ENCODE measurements at regions not wholly inside any gene's neighbourhood (a gene's known extent, or its start where the extent isn't known, plus 50 kb on each side); places are given as distances from the start of the nearest gene placed in this dataset.

GRCh38 chr1:238302646-238303045, 411.9 kb upstream of the ZP4 start:
- Mint-ChIP-seq H3K4me3 (no peak overlapping the region), H3K27ac (no peak overlapping the region)

DNA sequence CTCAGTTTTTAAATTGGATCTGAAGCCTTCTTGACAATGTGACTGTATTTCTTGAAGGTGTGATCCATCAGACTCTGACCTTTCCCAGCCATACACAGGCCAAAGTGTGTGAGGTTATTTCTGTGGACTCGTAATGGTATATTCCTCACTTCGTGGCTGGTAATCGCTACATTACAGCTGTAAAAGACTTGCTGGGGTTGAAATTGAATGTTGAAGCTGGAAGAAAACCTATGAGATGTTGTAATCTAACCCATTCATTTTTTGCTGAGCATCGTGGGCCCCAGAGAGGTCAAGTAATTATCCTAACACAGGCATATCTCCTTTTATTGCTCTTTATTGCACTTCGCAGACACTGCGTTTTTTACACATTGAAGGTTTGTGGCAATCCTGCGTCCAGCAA, 405.6 kb upstream of the ZP4 start:
- no peaks in the 10 kb centered on the region for H3K27me3 ChIP-seq (ENCODE audit: control insufficient read depth, insufficient read depth, low read length)
- H3K36me3 ChIP-seq (ENCODE audit: control insufficient read depth, insufficient read depth, low read length): no peaks in the 10 kb centered on the region
- no peaks in the 10 kb centered on the region for H3K4me1 Mint-ChIP-seq
- no peaks in the 10 kb centered on the region for H3K36me3 Mint-ChIP-seq
- H3K27me3 Mint-ChIP-seq: no peaks in the 10 kb centered on the region
- H3K4me3 ChIP-seq (ENCODE audit: low read depth, low read length): no peak overlapping the region
- no peak overlapping the region for H3K27ac Mint-ChIP-seq
- no peaks in the 10 kb centered on the region for H3K9me3 ChIP-seq (ENCODE audit: control insufficient read depth in 2 of 2, low read length in 2 of 2)
- H3K27ac ChIP-seq (ENCODE audit: insufficient read depth, low read length, poor library complexity, severe bottlenecking): no peak overlapping the region
- peaks cover under 1 to 21% (median 8%) of the 10 kb centered on the region in 7 donors for H3K9me3 Mint-ChIP-seq
- DNase-seq (no peak), ATAC-seq (ENCODE audit: low read depth in 2 of 2) (no peak)
- no peaks in the 10 kb centered on the region for H3K4me1 ChIP-seq (ENCODE audit: control insufficient read depth, insufficient read depth, low read length, poor library complexity, severe bottlenecking)
- H3K4me3 Mint-ChIP-seq: no peak overlapping the region

More at GRCh38 chr1:238302646-238303045, 411.9 kb upstream of the ZP4 start:
- Histone ChIP-seq H3K4me1 (ENCODE audit: control insufficient read depth, insufficient read depth, low read length, poor library complexity, severe bottlenecking) (no peaks in the 10 kb centered on the region), H3K4me3 (ENCODE audit: low read depth, low read length) (no peak overlapping the region), H3K27me3 (ENCODE audit: control insufficient read depth, insufficient read depth, low read length) (no peaks in the 10 kb centered on the region), H3K27ac (ENCODE audit: insufficient read depth, low read length, poor library complexity, severe bottlenecking) (no peak overlapping the region), H3K36me3 (ENCODE audit: control insufficient read depth, insufficient read depth, low read length) (no peaks in the 10 kb centered on the region), H3K9me3 (ENCODE audit: control insufficient read depth in 2 of 2, low read length in 2 of 2) (no peaks in the 10 kb centered on the region)
- no peaks in the 10 kb centered on the region for H3K36me3 Mint-ChIP-seq
- no peaks in the 10 kb centered on the region for H3K27me3 Mint-ChIP-seq
- DNase-seq: no peak
- peaks cover 0 to 26% (median 5%) of the 10 kb centered on the region in 7 donors for H3K9me3 Mint-ChIP-seq
- ATAC-seq (ENCODE audit: low read depth in 2 of 2): no peak
- H3K4me1 Mint-ChIP-seq: no peaks in the 10 kb centered on the region

DNA sequence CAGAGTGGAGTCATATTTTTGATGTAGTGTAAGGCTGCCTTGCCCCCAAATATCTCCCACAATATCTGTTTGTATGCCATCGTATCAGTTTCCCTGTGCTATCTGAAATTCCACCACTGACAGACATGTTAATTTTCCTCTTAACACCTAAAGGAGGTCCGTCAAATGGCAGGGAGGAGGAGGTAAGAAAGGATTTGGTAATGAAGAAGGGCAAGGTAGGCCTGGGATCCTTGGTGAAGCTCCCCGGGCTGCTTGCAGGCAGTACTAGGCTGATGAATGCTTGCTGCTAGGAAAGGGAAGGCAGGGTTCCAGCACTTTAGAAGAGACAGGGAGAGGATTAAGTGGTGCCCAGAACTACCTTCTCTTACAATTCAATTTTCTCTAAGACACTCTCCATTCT, 402.4 kb upstream of the ZP4 start:
- DNase-seq (no peak), ATAC-seq (ENCODE audit: low read depth in 2 of 2) (no peak)
- Histone ChIP-seq H3K27me3 (ENCODE audit: control insufficient read depth, insufficient read depth, low read length) (no peaks in the 10 kb centered on the region), H3K9me3 (ENCODE audit: control insufficient read depth in 2 of 2, low read length in 2 of 2) (no peaks in the 10 kb centered on the region), H3K27ac (ENCODE audit: insufficient read depth, low read length, poor library complexity, severe bottlenecking) (no peak overlapping the region), H3K36me3 (ENCODE audit: control insufficient read depth, insufficient read depth, low read length) (no peaks in the 10 kb centered on the region), H3K4me1 (ENCODE audit: control insufficient read depth, insufficient read depth, low read length, poor library complexity, severe bottlenecking) (no peaks in the 10 kb centered on the region), H3K4me3 (ENCODE audit: low read depth, low read length) (no peak overlapping the region)
- Mint-ChIP-seq H3K4me3 (no peak overlapping the region), H3K4me1 (no peaks in the 10 kb centered on the region), H3K36me3 (no peaks in the 10 kb centered on the region), H3K9me3 (peaks cover 5 to 18% (median 7%) of the 10 kb centered on the region in 7 donors), H3K27ac (no peak overlapping the region), H3K27me3 (no peaks in the 10 kb centered on the region)

DNA sequence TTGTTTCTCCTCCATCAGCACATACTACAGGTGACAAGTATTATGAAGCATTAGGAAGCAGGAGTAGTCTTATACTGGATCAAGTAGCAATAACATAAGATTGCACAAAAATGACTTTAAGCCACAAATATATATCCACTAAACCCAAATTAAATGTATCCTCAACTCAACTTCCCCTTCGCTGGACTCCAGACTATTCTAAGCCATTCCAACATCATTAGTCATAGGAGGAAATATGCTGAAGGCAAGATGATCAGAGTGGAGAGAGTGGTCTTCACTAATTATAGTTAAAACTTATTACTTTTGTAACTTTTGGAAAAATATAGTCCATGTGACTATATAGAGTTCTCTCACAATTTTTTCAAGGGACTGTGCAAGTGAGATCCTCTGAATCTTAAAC, 390.7 kb upstream of the ZP4 start:
- H3K9me3 Mint-ChIP-seq: peaks cover 3 to 15% (median 6%) of the 10 kb centered on the region in 7 donors
- H3K36me3 ChIP-seq (ENCODE audit: control insufficient read depth, insufficient read depth, low read length): no peaks in the 10 kb centered on the region
- DNase-seq (no peak), ATAC-seq (ENCODE audit: low read depth in 2 of 2) (no peak)
- no peak overlapping the region for H3K27ac Mint-ChIP-seq
- no peaks in the 10 kb centered on the region for H3K9me3 ChIP-seq (ENCODE audit: control insufficient read depth in 2 of 2, low read length in 2 of 2)
- no peaks in the 10 kb centered on the region for H3K4me1 Mint-ChIP-seq
- no peak overlapping the region for H3K4me3 Mint-ChIP-seq
- no peaks in the 10 kb centered on the region for H3K4me1 ChIP-seq (ENCODE audit: control insufficient read depth, insufficient read depth, low read length, poor library complexity, severe bottlenecking)
- no peaks in the 10 kb centered on the region for H3K27me3 ChIP-seq (ENCODE audit: control insufficient read depth, insufficient read depth, low read length)
- no peaks in the 10 kb centered on the region for H3K27me3 Mint-ChIP-seq
- no peak overlapping the region for H3K27ac ChIP-seq (ENCODE audit: insufficient read depth, low read length, poor library complexity, severe bottlenecking)
- no peak overlapping the region for H3K4me3 ChIP-seq (ENCODE audit: low read depth, low read length)
- H3K36me3 Mint-ChIP-seq: no peaks in the 10 kb centered on the region

DNA sequence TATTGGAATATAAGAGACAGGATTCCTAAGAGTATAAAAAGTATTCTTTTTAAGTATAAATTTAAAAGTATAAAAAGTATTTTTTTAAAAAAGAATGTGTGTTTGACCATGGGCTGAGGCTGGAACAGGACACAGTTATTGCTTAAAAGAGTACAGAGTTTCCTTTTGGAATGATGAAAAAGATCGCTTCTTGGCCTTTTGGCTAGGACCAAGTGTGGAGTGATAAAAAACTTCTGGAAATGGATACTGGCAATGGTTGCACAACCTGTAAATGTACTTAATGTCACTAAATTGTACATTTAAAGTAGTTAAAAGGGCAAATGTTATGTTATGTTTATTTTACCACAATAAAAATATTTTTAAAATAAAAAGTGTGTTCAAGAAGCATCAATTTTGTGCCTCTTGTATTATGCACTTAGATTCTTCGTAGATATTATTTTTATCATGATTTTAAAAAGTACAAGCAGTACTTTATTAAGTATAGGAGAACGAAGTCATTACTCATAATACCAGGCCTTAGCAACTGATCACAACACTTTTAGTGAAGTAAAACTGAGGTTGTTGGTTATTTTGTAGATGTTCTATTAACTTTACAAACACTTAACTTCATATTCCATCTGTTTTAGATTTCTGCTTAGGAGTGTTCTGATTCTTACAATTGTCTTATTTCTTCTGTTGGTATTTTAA, 389.1 kb upstream of the ZP4 start:
- H3K9me3 Mint-ChIP-seq: peaks cover 3 to 22% (median 6%) of the 10 kb centered on the region in 7 donors
- H3K4me3 Mint-ChIP-seq: no peak overlapping the region
- H3K27me3 ChIP-seq (ENCODE audit: control insufficient read depth, insufficient read depth, low read length): no peaks in the 10 kb centered on the region
- no peak for ATAC-seq (ENCODE audit: low read depth in 2 of 2)
- H3K27ac Mint-ChIP-seq: no peak overlapping the region
- H3K4me1 ChIP-seq (ENCODE audit: control insufficient read depth, insufficient read depth, low read length, poor library complexity, severe bottlenecking): no peaks in the 10 kb centered on the region
- no peaks in the 10 kb centered on the region for H3K36me3 Mint-ChIP-seq
- H3K9me3 ChIP-seq (ENCODE audit: control insufficient read depth in 2 of 2, low read length in 2 of 2): peaks cover 0 to 3% of the 10 kb centered on the region in 2 experiments
- no peak overlapping the region for H3K4me3 ChIP-seq (ENCODE audit: low read depth, low read length)
- H3K36me3 ChIP-seq (ENCODE audit: control insufficient read depth, insufficient read depth, low read length): no peaks in the 10 kb centered on the region
- H3K4me1 Mint-ChIP-seq: no peaks in the 10 kb centered on the region
- no peak overlapping the region for H3K27ac ChIP-seq (ENCODE audit: insufficient read depth, low read length, poor library complexity, severe bottlenecking)
- no peaks in the 10 kb centered on the region for H3K27me3 Mint-ChIP-seq
- DNase-seq: no peak

DNA sequence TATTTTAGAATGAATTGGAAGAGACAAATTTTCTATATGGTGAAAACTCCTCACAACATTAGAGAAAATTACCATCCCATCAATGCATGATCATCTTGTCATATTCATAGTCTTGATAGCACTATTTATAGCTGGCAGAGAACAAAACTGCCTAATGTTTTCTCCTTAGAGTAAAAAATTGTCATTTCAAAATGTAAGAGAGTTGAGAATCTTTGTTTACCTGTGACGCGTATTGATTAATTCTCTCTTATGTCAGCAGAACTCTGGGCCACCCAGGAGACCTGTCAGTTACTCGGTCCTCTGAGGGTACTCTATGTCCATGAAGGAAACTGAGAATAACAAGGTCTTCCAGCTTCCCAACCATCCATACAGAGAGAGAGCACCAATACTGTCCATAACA, 381.4 kb upstream of the ZP4 start:
- Histone ChIP-seq H3K9me3 (ENCODE audit: control insufficient read depth in 2 of 2, low read length in 2 of 2) (peaks cover 1 to 3% of the 10 kb centered on the region in 2 experiments), H3K27me3 (ENCODE audit: control insufficient read depth, insufficient read depth, low read length) (no peaks in the 10 kb centered on the region), H3K4me1 (ENCODE audit: control insufficient read depth, insufficient read depth, low read length, poor library complexity, severe bottlenecking) (no peaks in the 10 kb centered on the region), H3K4me3 (ENCODE audit: low read depth, low read length) (no peak overlapping the region), H3K27ac (ENCODE audit: insufficient read depth, low read length, poor library complexity, severe bottlenecking) (no peak overlapping the region), H3K36me3 (ENCODE audit: control insufficient read depth, insufficient read depth, low read length) (no peaks in the 10 kb centered on the region)
- Mint-ChIP-seq H3K4me1 (no peaks in the 10 kb centered on the region), H3K36me3 (no peaks in the 10 kb centered on the region), H3K4me3 (no peak overlapping the region), H3K27ac (no peak overlapping the region), H3K27me3 (no peaks in the 10 kb centered on the region), H3K9me3 (peaks cover 2 to 20% (median 7%) of the 10 kb centered on the region in 7 donors)
- no peak for DNase-seq
- ATAC-seq (ENCODE audit: low read depth in 2 of 2): no peak

DNA sequence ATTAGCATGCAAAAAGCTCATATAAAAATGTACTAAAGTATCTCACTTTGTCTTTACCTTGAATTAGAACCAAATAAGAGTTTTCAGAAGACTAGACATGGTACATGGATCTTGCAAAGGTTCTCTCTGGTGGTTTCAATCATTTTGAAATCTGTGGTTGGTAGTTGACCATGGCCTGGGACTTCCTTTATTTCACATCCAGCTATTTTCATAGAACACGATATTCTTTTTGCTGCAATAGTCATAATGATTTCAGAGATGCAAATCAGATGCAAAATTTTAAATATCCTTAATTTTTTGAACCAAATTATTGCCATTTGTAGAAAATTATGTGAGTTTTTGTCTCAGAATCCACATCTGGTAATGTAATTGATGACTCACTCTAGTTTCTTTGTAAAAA, 375.1 kb upstream of the ZP4 start:
- DNase-seq (no peak), ATAC-seq (ENCODE audit: low read depth in 2 of 2) (no peak)
- H3K36me3 ChIP-seq (ENCODE audit: control insufficient read depth, insufficient read depth, low read length): no peaks in the 10 kb centered on the region
- no peaks in the 10 kb centered on the region for H3K4me1 Mint-ChIP-seq
- no peak overlapping the region for H3K4me3 Mint-ChIP-seq
- no peak overlapping the region for H3K27ac ChIP-seq (ENCODE audit: insufficient read depth, low read length, poor library complexity, severe bottlenecking)
- H3K9me3 Mint-ChIP-seq: peaks cover 0 to 18% (median 8%) of the 10 kb centered on the region in 7 donors
- H3K27me3 Mint-ChIP-seq: no peaks in the 10 kb centered on the region
- H3K4me1 ChIP-seq (ENCODE audit: control insufficient read depth, insufficient read depth, low read length, poor library complexity, severe bottlenecking): no peaks in the 10 kb centered on the region
- H3K36me3 Mint-ChIP-seq: no peaks in the 10 kb centered on the region
- H3K27ac Mint-ChIP-seq: no peak overlapping the region
- H3K27me3 ChIP-seq (ENCODE audit: control insufficient read depth, insufficient read depth, low read length): no peaks in the 10 kb centered on the region
- peaks cover 0 to 1% of the 10 kb centered on the region in 2 experiments for H3K9me3 ChIP-seq (ENCODE audit: control insufficient read depth in 2 of 2, low read length in 2 of 2)
- H3K4me3 ChIP-seq (ENCODE audit: low read depth, low read length): no peak overlapping the region

GRCh38 chr1:238264951-238265350, 374.2 kb upstream of the ZP4 start:
- H3K36me3 ChIP-seq (ENCODE audit: control insufficient read depth, insufficient read depth, low read length): no peaks in the 10 kb centered on the region
- H3K4me3 ChIP-seq (ENCODE audit: low read depth, low read length): no peak overlapping the region
- Mint-ChIP-seq H3K36me3 (no peaks in the 10 kb centered on the region), H3K4me3 (no peak overlapping the region), H3K27me3 (no peaks in the 10 kb centered on the region), H3K9me3 (peaks cover 0 to 22% (median 6%) of the 10 kb centered on the region in 7 donors), H3K4me1 (no peaks in the 10 kb centered on the region), H3K27ac (no peak overlapping the region)
- H3K27me3 ChIP-seq (ENCODE audit: control insufficient read depth, insufficient read depth, low read length): no peaks in the 10 kb centered on the region
- ATAC-seq (ENCODE audit: low read depth in 2 of 2): no peak
- no peaks in the 10 kb centered on the region for H3K4me1 ChIP-seq (ENCODE audit: control insufficient read depth, insufficient read depth, low read length, poor library complexity, severe bottlenecking)
- no peak for DNase-seq
- H3K9me3 ChIP-seq (ENCODE audit: control insufficient read depth in 2 of 2, low read length in 2 of 2): peaks cover 0 to 1% of the 10 kb centered on the region in 2 experiments
- H3K27ac ChIP-seq (ENCODE audit: insufficient read depth, low read length, poor library complexity, severe bottlenecking): no peak overlapping the region

All from CD4-positive, CD25-positive, alpha-beta regulatory T cell (primary cell).